Skin of body (tissue), 1 donor: ENCODE measurements at regions not wholly inside any gene's neighbourhood (a gene's known extent, or its start where the extent isn't known, plus 50 kb on each side); places are given as distances from the start of the nearest gene placed in this dataset.

Experiments
- DNase-seq: peaks from one replicate; lab custom pipeline; 2025; lab: John Stamatoyannopoulos, UW

GRCh38 chr5:2174538-2174937, 291.8 kb upstream of the IRX4 start:
- no peak for DNase-seq

- DNase-seq: peak; percentile 31
Observed at GRCh38 chr5:2173151-2173834, 290.6 kb upstream of the IRX4 start.

GRCh38 chr5:2172471-2172870, 289.7 kb upstream of the IRX4 start:
- no peak for DNase-seq

- no peak for DNase-seq
Observed at GRCh38 chr5:2170761-2171160, 288.0 kb upstream of the IRX4 start.

- no peak for DNase-seq
Observed at GRCh38 chr5:2169850-2170760, 287.4 kb upstream of the IRX4 start.

GRCh38 chr5:2169430-2169808, 286.7 kb upstream of the IRX4 start:
- no peak for DNase-seq

- DNase-seq: no peak
Observed at GRCh38 chr5:2168601-2169429, 286.1 kb upstream of the IRX4 start.

- no peak for DNase-seq
Observed at GRCh38 chr5:2167671-2168070, 284.9 kb upstream of the IRX4 start.

GRCh38 chr5:2166979-2167377, 284.3 kb upstream of the IRX4 start:
- DNase-seq: no peak

GRCh38 chr5:2166306-2166978, 283.7 kb upstream of the IRX4 start:
- DNase-seq: no peak

- no peak for DNase-seq
Observed at GRCh38 chr5:2165615-2166305, 283.0 kb upstream of the IRX4 start.

GRCh38 chr5:2165203-2165602, 282.5 kb upstream of the IRX4 start:
- no peak for DNase-seq

- no peak for DNase-seq
Observed at GRCh38 chr5:2164586-2164985, 281.9 kb upstream of the IRX4 start.

- no peak for DNase-seq
Observed at GRCh38 chr5:2163940-2164490, 281.3 kb upstream of the IRX4 start.

- no peak for DNase-seq
Observed at GRCh38 chr5:2163060-2163856, 280.5 kb upstream of the IRX4 start.

- DNase-seq: no peak
Observed at GRCh38 chr5:2160811-2161210, 278.1 kb upstream of the IRX4 start.

- DNase-seq: no peak
Observed at GRCh38 chr5:2158767-2159166, 276.0 kb upstream of the IRX4 start.

- no peak for DNase-seq
Observed at GRCh38 chr5:2158109-2158508, 275.4 kb upstream of the IRX4 start.

GRCh38 chr5:2157372-2157771, 274.6 kb upstream of the IRX4 start:
- DNase-seq: no peak
